ENCODE measurements at regions not wholly inside any gene's neighbourhood (a gene's known extent, or its start where the extent isn't known, plus 50 kb on each side); places are given as distances from the start of the nearest gene placed in this dataset.

GRCh38 chr20:52011093-52011492, 180.5 kb downstream of the ZFP64 start:
- TF ChIP-seq CTCF (IDR thresholded peaks at IDR 0.05), result no peak
- TF ChIP-seq ZFX (IDR thresholded peaks at IDR 0.05; ENCODE audit: borderline replicate concordance), result no peak

Data from 22Rv1 (cell line).